SJCRH30 (cell line): ENCODE measurements at regions not wholly inside any gene's neighbourhood (a gene's known extent, or its start where the extent isn't known, plus 50 kb on each side); places are given as distances from the start of the nearest gene placed in this dataset.
A peak's percentile ranks its signal among the peaks of the same experiment; 100 is the strongest.

Experiments
- DNase-seq, 2 experiments: peaks; one replicate each; pipeline ENCODE4 v3.0.0-alpha.2; 2015 to 2020
- H3K27ac ChIP-seq: fragments of 250-450 bp; sonication (Bioruptor Pico); 2 replicates; pipeline ENCODE4 v1.5.1; 2020; ENCODE audit warnings: mild to moderate bottlenecking, moderate library complexity
- H3K27me3 ChIP-seq: fragments of 250-450 bp; sonication (Bioruptor Pico); 2 replicates; pipeline ENCODE4 v1.5.1; 2020; ENCODE audit warnings: mild to moderate bottlenecking, moderate library complexity
- H3K36me3 ChIP-seq: fragments of 250-450 bp; sonication (Bioruptor Pico); 2 replicates; pipeline ENCODE4 v1.5.1; 2020; ENCODE audit warnings: mild to moderate bottlenecking, moderate library complexity
- H3K4me1 ChIP-seq: fragments of 250-450 bp; sonication (Bioruptor Pico); 2 replicates; pipeline ENCODE4 v1.5.1; 2020; ENCODE audit warnings: mild to moderate bottlenecking, moderate library complexity
- H3K4me3 ChIP-seq: fragments of 250-450 bp; sonication (Bioruptor Pico); 2 replicates; pipeline ENCODE4 v1.5.1; 2020; ENCODE audit warnings: mild to moderate bottlenecking, moderate library complexity
- H3K9me3 ChIP-seq: fragments of 250-450 bp; sonication (Bioruptor Pico); replicated peaks from 2 replicates; pipeline ENCODE4 v1.5.1; 2020; ENCODE audit warnings: mild to moderate bottlenecking, moderate library complexity

- no peak overlapping the region for H3K4me3 ChIP-seq
- H3K9me3 ChIP-seq, result no peaks in the 10 kb centered on the region
- H3K27ac ChIP-seq, result peak overlapping the region; percentile 77
- no peaks in the 10 kb centered on the region for H3K36me3 ChIP-seq
- H3K4me1 ChIP-seq, result peaks cover 44% of the 10 kb centered on the region
- DNase-seq, result no peak
- H3K27me3 ChIP-seq, result no peaks in the 10 kb centered on the region
These were observed 214.0 kb downstream of the KLF5 start for GRCh38 chr13:73272831-73273230.

- DNase-seq, result peak; percentile 85 to 92
- Histone ChIP-seq H3K4me1 (peaks cover 21% of the 10 kb centered on the region), H3K27me3 (no peaks in the 10 kb centered on the region), H3K27ac (peak overlapping the region; percentile 35; the same call in 1 of the 2 replicates), H3K4me3 (no peak overlapping the region), H3K9me3 (no peaks in the 10 kb centered on the region), H3K36me3 (no peaks in the 10 kb centered on the region)
These were observed 209.5 kb downstream of the KLF5 start for GRCh38 chr13:73268306-73268705.

- Histone ChIP-seq H3K36me3 (no peaks in the 10 kb centered on the region), H3K9me3 (no peaks in the 10 kb centered on the region), H3K27me3 (no peaks in the 10 kb centered on the region), H3K4me3 (no peak overlapping the region), H3K4me1 (peaks cover 14% of the 10 kb centered on the region), H3K27ac (no peak overlapping the region)
- DNase-seq, result no peak
These were observed 207.9 kb downstream of the KLF5 start for GRCh38 chr13:73266640-73267180.

GRCh38 chr13:73262862-73263627 lies 204.2 kb downstream of the KLF5 start:
- H3K9me3 ChIP-seq, result no peaks in the 10 kb centered on the region
- no peak overlapping the region for H3K27ac ChIP-seq

GRCh38 chr13:73261739-73262216 lies 203.0 kb downstream of the KLF5 start:
- Histone ChIP-seq H3K9me3 (no peaks in the 10 kb centered on the region), H3K4me3 (no peak overlapping the region), H3K27me3 (no peaks in the 10 kb centered on the region), H3K36me3 (no peaks in the 10 kb centered on the region), H3K4me1 (peaks cover 21% of the 10 kb centered on the region), H3K27ac (no peak overlapping the region)
- no peak for DNase-seq

More at GRCh38 chr13:73262862-73263627, 204.2 kb downstream of the KLF5 start:
- Histone ChIP-seq H3K4me1 (peaks cover 25% of the 10 kb centered on the region), H3K4me3 (no peak overlapping the region), H3K27me3 (no peaks in the 10 kb centered on the region), H3K36me3 (no peaks in the 10 kb centered on the region)
- DNase-seq, result no peak

- DNase-seq, result peak; percentile 73 to 84
- peak overlapping the region; percentile 74 for H3K27ac ChIP-seq
- no peaks in the 10 kb centered on the region for H3K36me3 ChIP-seq
- H3K27me3 ChIP-seq, result no peaks in the 10 kb centered on the region
- no peaks in the 10 kb centered on the region for H3K9me3 ChIP-seq
- peak overlapping the region; percentile 15 for H3K4me3 ChIP-seq
- peaks cover 21% of the 10 kb centered on the region for H3K4me1 ChIP-seq
These were observed 200.5 kb downstream of the KLF5 start for GRCh38 chr13:73259061-73260017.

- H3K27ac ChIP-seq, result peak overlapping the region; percentile 74
- peak; percentile 31 to 42 for DNase-seq
- H3K4me1 ChIP-seq, result peaks cover 21% of the 10 kb centered on the region
- H3K4me3 ChIP-seq, result no peak overlapping the region
- H3K36me3 ChIP-seq, result no peaks in the 10 kb centered on the region
- H3K9me3 ChIP-seq, result no peaks in the 10 kb centered on the region
- H3K27me3 ChIP-seq, result no peaks in the 10 kb centered on the region
These were observed 199.6 kb downstream of the KLF5 start for GRCh38 chr13:73258406-73258805.

- Histone ChIP-seq H3K27ac (no peak overlapping the region), H3K36me3 (no peaks in the 10 kb centered on the region)
These were observed 196.0 kb downstream of the KLF5 start for GRCh38 chr13:73254827-73255226.

GRCh38 chr13:73251626-73252265 lies 192.9 kb downstream of the KLF5 start:
- no peaks in the 10 kb centered on the region for H3K36me3 ChIP-seq
- no peak for DNase-seq
- no peak overlapping the region for H3K27ac ChIP-seq
- H3K27me3 ChIP-seq, result no peaks in the 10 kb centered on the region
- H3K4me3 ChIP-seq, result no peak overlapping the region
- no peaks in the 10 kb centered on the region for H3K9me3 ChIP-seq
- peaks cover 12% of the 10 kb centered on the region; the same call in 1 of the 2 replicates for H3K4me1 ChIP-seq

More at GRCh38 chr13:73254827-73255226, 196.0 kb downstream of the KLF5 start:
- Histone ChIP-seq H3K9me3 (no peaks in the 10 kb centered on the region), H3K4me1 (peaks cover 18% of the 10 kb centered on the region), H3K27me3 (no peaks in the 10 kb centered on the region), H3K4me3 (no peak overlapping the region)
- no peak for DNase-seq

GRCh38 chr13:73250061-73250460 lies 191.3 kb downstream of the KLF5 start:
- Histone ChIP-seq H3K27ac (no peak overlapping the region), H3K4me3 (no peak overlapping the region), H3K27me3 (no peaks in the 10 kb centered on the region), H3K36me3 (no peaks in the 10 kb centered on the region), H3K9me3 (no peaks in the 10 kb centered on the region), H3K4me1 (peaks cover 12% of the 10 kb centered on the region; the same call in 1 of the 2 replicates)
- DNase-seq, result no peak

- peak; percentile 29 to 55 for DNase-seq
- no peaks in the 10 kb centered on the region for H3K36me3 ChIP-seq
- no peaks in the 10 kb centered on the region for H3K27me3 ChIP-seq
- peaks cover 12% of the 10 kb centered on the region; the same call in 1 of the 2 replicates for H3K4me1 ChIP-seq
- H3K27ac ChIP-seq, result no peak overlapping the region; the same call in 1 of the 2 replicates
- peak overlapping the region; percentile 21; the same call in 1 of the 2 replicates for H3K4me3 ChIP-seq
- no peaks in the 10 kb centered on the region for H3K9me3 ChIP-seq
These were observed 190.1 kb downstream of the KLF5 start for GRCh38 chr13:73248711-73249580.

GRCh38 chr13:73248154-73248553 lies 189.3 kb downstream of the KLF5 start:
- Histone ChIP-seq H3K9me3 (0 out of 2 replicates have a peak, but pooled peaks cover under 1% of the 10 kb centered on the region), H3K4me3 (no peak overlapping the region)

GRCh38 chr13:73245246-73245645 lies 186.4 kb downstream of the KLF5 start:
- H3K27me3 ChIP-seq, result no peaks in the 10 kb centered on the region
- H3K27ac ChIP-seq, result no peak overlapping the region
- no peak overlapping the region for H3K4me3 ChIP-seq
- H3K9me3 ChIP-seq, result 0 out of 2 replicates have a peak, but pooled peaks cover 3% of the 10 kb centered on the region
- DNase-seq, result no peak
- H3K4me1 ChIP-seq, result peaks cover 12% of the 10 kb centered on the region; the same call in 1 of the 2 replicates
- H3K36me3 ChIP-seq, result no peaks in the 10 kb centered on the region

More at GRCh38 chr13:73248154-73248553, 189.3 kb downstream of the KLF5 start:
- no peak for DNase-seq
- H3K36me3 ChIP-seq, result no peaks in the 10 kb centered on the region
- H3K27me3 ChIP-seq, result no peaks in the 10 kb centered on the region
- H3K27ac ChIP-seq, result no peak overlapping the region
- H3K4me1 ChIP-seq, result peaks cover 12% of the 10 kb centered on the region; the same call in 1 of the 2 replicates
